ENCODE measurements at regions not wholly inside any gene's neighbourhood (a gene's known extent, or its start where the extent isn't known, plus 50 kb on each side); places are given as distances from the start of the nearest gene placed in this dataset.

- no peak overlapping the region for H2BK12ac ChIP-seq (ENCODE audit: low read depth, low read length)
- no peaks in the 10 kb centered on the region for H3K36me3 ChIP-seq (ENCODE audit: control insufficient read depth in 2 of 4, insufficient read depth in 4 of 4, low read length in 3 of 4)
- FAIRE-seq (no peak), DNase-seq (ENCODE audit: low read depth in 1 of 2, low spot score in 2 of 2) (no peak)
- H3K23me2 ChIP-seq (ENCODE audit: low read depth, low read length): no peaks in the 10 kb centered on the region
- no peak overlapping the region for H4K91ac ChIP-seq (replicated peaks; ENCODE audit: insufficient read length, low read length)
- ChIA-PET POLR2A (ENCODE audit: partially characterized antibody) (no interaction called here), CTCF (ENCODE audit: partially characterized antibody) (interaction anchor here (0.5 to 4.4 kb wide), 5 partner anchors 12 to 395 kb away, joined by 3 to 28 read pairs (median 4); no protein-coding TSS in a partner anchor)
- H2BK120ac ChIP-seq (replicated peaks; ENCODE audit: low read depth, low read length): no peak overlapping the region
- no peak overlapping the region for H3K27ac ChIP-seq (ENCODE audit: low read depth, low read length)
- H3K27me3 ChIP-seq (replicated peaks in 1 of 4; ENCODE audit: control insufficient read depth in 3 of 4, extremely low read depth in 1 of 4, insufficient read depth in 3 of 4, low read length in 3 of 4): no peaks in the 10 kb centered on the region
- H2BK20ac ChIP-seq (ENCODE audit: low read length): no peak overlapping the region
- no peak overlapping the region for H3K4me3 ChIP-seq (ENCODE audit: extremely low read depth in 1 of 4, insufficient read depth in 2 of 4, low read depth in 3 of 4, low read length in 4 of 4)
- no peaks in the 10 kb centered on the region for H4K20me1 ChIP-seq (replicated peaks in 1 of 2; ENCODE audit: control insufficient read depth in 1 of 2, insufficient read depth in 2 of 2, low read length in 2 of 2)
- no peak overlapping the region for H4K5ac ChIP-seq (ENCODE audit: insufficient read length, low read depth, low read length)
- H4K8ac ChIP-seq (ENCODE audit: extremely low read depth, insufficient read depth, low read length): no peak overlapping the region
- no peak overlapping the region for H2AFZ ChIP-seq (ENCODE audit: low read length)
- no peaks in the 10 kb centered on the region for H3K9me3 ChIP-seq (ENCODE audit: insufficient read depth in 2 of 2, low read depth in 1 of 2, low read length in 1 of 2)
- H2BK15ac ChIP-seq (ENCODE audit: low read length): no peak overlapping the region
- H2BK5ac ChIP-seq (ENCODE audit: low read depth, low read length): no peak overlapping the region
- H3K4me2 ChIP-seq (ENCODE audit: insufficient read depth in 1 of 2, low read depth in 2 of 2, low read length in 2 of 2): no peak overlapping the region
- H2AK5ac ChIP-seq (ENCODE audit: low read depth, low read length): no peak overlapping the region
- no peak overlapping the region for H3K4ac ChIP-seq (replicated peaks; ENCODE audit: insufficient read length, low read depth, low read length)
- H3K23ac ChIP-seq (ENCODE audit: insufficient read length): no peak overlapping the region
- no peaks in the 10 kb centered on the region for H3K4me1 ChIP-seq (replicated peaks in 1 of 4; ENCODE audit: control insufficient read depth in 3 of 4, insufficient read depth in 4 of 4, low read length in 3 of 4)
- 98% methylated on average over 4 of the region's 4 CpGs; no CpG with 5 or more reads in 1 of the 2 experiments for WGBS, 2 experiments (ENCODE audit: extremely low coverage in 1 of 2, insufficient coverage in 1 of 2, insufficient read length in 1 of 2, insufficient replicate concordance in 2 of 2, low coverage in 1 of 2, low lambda C conversion rate in 2 of 2, missing lambda C conversion rate in 1 of 2)
- no peak overlapping the region for H3K9ac ChIP-seq (replicated peaks in 1 of 4; ENCODE audit: extremely low read depth in 1 of 4, low read depth in 3 of 4, low read length in 3 of 4)
- no peaks in the 10 kb centered on the region for H3K79me1 ChIP-seq (ENCODE audit: low read depth, low read length)
- H3K18ac ChIP-seq (ENCODE audit: extremely low read depth, low read length): no peak overlapping the region
- H3K14ac ChIP-seq (ENCODE audit: insufficient read length): no peak overlapping the region
- no peak overlapping the region for H3K56ac ChIP-seq (replicated peaks; ENCODE audit: insufficient read length, low read depth, low read length)
- H3K79me2 ChIP-seq (ENCODE audit: control insufficient read depth in 1 of 2, insufficient read depth in 2 of 2, low read length in 2 of 2): no peaks in the 10 kb centered on the region
- TF ChIP-seq TBP (IDR thresholded peaks at IDR 0.05; ENCODE audit: low read depth, low read length): no peak
These were observed 86.2 kb downstream of the TEX35 start for GRCh38 chr1:178599087-178599486.
